Endothelial cell of umbilical vein (primary cell): ENCODE measurements at regions not wholly inside any gene's neighbourhood (a gene's known extent, or its start where the extent isn't known, plus 50 kb on each side); places are given as distances from the start of the nearest gene placed in this dataset.

Experiments
- BruUV-seq: library from RNA; stranded (reverse); fragments of 400-500 nt; replicated peaks from 2 replicates; lab custom pipeline; 2021; lab: Mats Ljungman, UMichigan
- CTCF ChIA-PET: fragments of 300-600, 350-600 bp; sonication (Branson Sonifier 250); formaldehyde crosslinking; loops from one replicate; lab custom pipeline; 2021; ENCODE audit warnings: antibody characterized with exemption, inconsistent platforms; lab: Charles Lee
- POLR2A ChIA-PET: fragments of 300-600, 350-600 bp; sonication (Branson Sonifier 250); formaldehyde crosslinking; loops from one replicate; lab custom pipeline; 2021; ENCODE audit warnings: antibody characterized with exemption, inconsistent platforms; lab: Charles Lee
- DNase-seq: peaks from one replicate; pipeline ENCODE4 v3.0.0-alpha.2; 2011; ENCODE audit warnings: low read depth, low spot score
- FAIRE-seq: peaks from 2 replicates; lab custom pipeline; 2011; peaks lifted over from hg19 to GRCh38; lab: Jason Lieb, UNC
- H2AFZ ChIP-seq: 2 replicates; pipeline ENCODE4 v1.6.0; 2012; ENCODE audit warnings: low read depth, low read length, control low read depth, inconsistent platforms
- H3K27ac ChIP-seq: 2 replicates; pipeline ENCODE4 v1.5.1; 2011; ENCODE audit warnings: low read depth, mild to moderate bottlenecking, control low read depth, low read length, moderate library complexity; ENCODE audit not compliant: insufficient read depth
- H3K27me3 ChIP-seq, 2 experiments: 2 replicates each; pipeline versions ENCODE4 v1.6.0 to v1.6.1; 2011; ENCODE audit warnings: low read length in 2 of 2, mixed read lengths in 1 of 2; ENCODE audit not compliant: control insufficient read depth in 2 of 2, insufficient read depth in 2 of 2
- H3K36me3 ChIP-seq, 2 experiments: 2 replicates in 1 of 2; 3 replicates in 1 of 2; pipeline ENCODE4 v1.5.1; 2011; ENCODE audit warnings: low read length in 2 of 2, mild to moderate bottlenecking in 1 of 2, moderate library complexity in 1 of 2; ENCODE audit not compliant: control insufficient read depth in 2 of 2, insufficient read depth in 2 of 2; ENCODE audit errors: extremely low read depth in 1 of 2
- H3K4me1 ChIP-seq: 3 replicates; pipeline ENCODE4 v1.5.1; 2011; ENCODE audit warnings: mild to moderate bottlenecking, low read length; ENCODE audit not compliant: control insufficient read depth, insufficient read depth; ENCODE audit errors: extremely low read depth
- H3K4me2 ChIP-seq: 2 replicates; pipeline ENCODE4 v1.6.1; 2011; ENCODE audit warnings: low read length, control low read depth, mixed read lengths; ENCODE audit not compliant: insufficient read depth
- H3K4me3 ChIP-seq, 3 experiments: fragments of 200-600 bp in 1 of 3; sonication (generic), shearing (Covaris generic) in 1 of 3; replicated peaks in 1 of 3; 2 replicates each; pipeline ENCODE4 v1.5.1; 2011 to 2016; ENCODE audit warnings: control low read depth in 3 of 3, low read length in 3 of 3, mild to moderate bottlenecking in 2 of 3, inconsistent platforms in 1 of 3, low read depth in 1 of 3, moderate library complexity in 1 of 3; ENCODE audit not compliant: insufficient read depth in 1 of 3
- H3K79me2 ChIP-seq: 2 replicates; pipeline ENCODE4 v1.6.0; 2012; ENCODE audit warnings: low read length, inconsistent platforms; ENCODE audit not compliant: control insufficient read depth, insufficient read depth
- H3K9ac ChIP-seq: replicated peaks from 2 replicates; pipeline ENCODE3; 2011; ENCODE audit warnings: low read length, control low read depth; ENCODE audit not compliant: insufficient read depth; ENCODE audit errors: extremely low read depth
- H3K9me1 ChIP-seq: replicated peaks from 3 replicates; pipeline ENCODE4 v1.6.0; 2011; ENCODE audit warnings: mild to moderate bottlenecking, low read length; ENCODE audit not compliant: control insufficient read depth, insufficient read depth; ENCODE audit errors: extremely low read depth
- H3K9me3 ChIP-seq: replicated peaks from 2 replicates; pipeline ENCODE4 v1.5.1; 2012; ENCODE audit warnings: low read length, inconsistent platforms; ENCODE audit not compliant: control insufficient read depth, insufficient read depth
- H4K20me1 ChIP-seq: replicated peaks from 2 replicates; pipeline ENCODE3; 2011; ENCODE audit warnings: mild to moderate bottlenecking, low read length; ENCODE audit not compliant: control insufficient read depth, insufficient read depth; ENCODE audit errors: extremely low read depth
- EZH2 ChIP-seq: IDR thresholded peaks from 2 replicates; pipeline ENCODE4 v1.6.1; 2012; ENCODE audit warnings: borderline replicate concordance, low read depth, mild to moderate bottlenecking, moderate library complexity, low read length, inconsistent platforms; ENCODE audit not compliant: severe bottlenecking
- FOS ChIP-seq: IDR thresholded peaks from 2 replicates; pipeline ENCODE4 v1.6.1; 2011; ENCODE audit warnings: mild to moderate bottlenecking, low read length, moderate library complexity, borderline replicate concordance; ENCODE audit not compliant: insufficient read depth
- GATA2 ChIP-seq: IDR thresholded peaks from 2 replicates; pipeline ENCODE4 v1.7.0; 2011; ENCODE audit warnings: low read depth, mild to moderate bottlenecking, moderate library complexity, mixed read lengths, low read length; ENCODE audit not compliant: insufficient read length, insufficient read depth
- JUN ChIP-seq: IDR thresholded peaks from 2 replicates; pipeline ENCODE4 v1.6.1; 2011; ENCODE audit warnings: borderline replicate concordance, low read depth; ENCODE audit not compliant: insufficient read length, insufficient read depth
- MYC ChIP-seq: IDR thresholded peaks from one replicate; pipeline ENCODE4 v1.6.1; 2011; ENCODE audit warnings: mild to moderate bottlenecking, low read depth, low read length
- POLR2A ChIP-seq: IDR thresholded peaks from 2 replicates; pipeline ENCODE4 v1.6.1; 2012; ENCODE audit warnings: low read depth, mild to moderate bottlenecking, control low read depth, low read length
- POLR2AphosphoS5 ChIP-seq: IDR thresholded peaks from 2 replicates; pipeline ENCODE4 v1.6.1; 2012; ENCODE audit warnings: low read depth, mild to moderate bottlenecking, control low read depth, low read length, moderate library complexity; ENCODE audit not compliant: insufficient read depth
- dilution Hi-C: fragments of 300-500 bp; cut with MboI; formaldehyde crosslinking; loops from one replicate; pipeline ENCODE4 v1.15.0; 2019; ENCODE audit warnings: low sequenced_read_pairs; ENCODE audit not compliant: extremely low pct_ligation_motif_present
- intact Hi-C: fragments of 100-400 bp; cut with micrococcal nuclease; formaldehyde crosslinking; loops from one replicate; pipeline ENCODE4 v1.10.0; 2022
- TF ChIP-seq, protein P1 (sequence below), 2 donors: IDR thresholded peaks; 1 replicate in 1 of 2; 2 replicates in 1 of 2; pipeline ENCODE4 v1.5.1; 2011; ENCODE audit warnings: low read length in 2 of 2, mild to moderate bottlenecking in 2 of 2, moderate library complexity in 2 of 2, control low read depth in 1 of 2, inconsistent platforms in 1 of 2, low read depth in 1 of 2; ENCODE audit not compliant: insufficient read depth in 1 of 2; ENCODE audit errors: extremely low read depth in 1 of 2
- TF ChIP-seq, protein P2 (sequence below): IDR thresholded peaks from 2 replicates; pipeline ENCODE4 v1.6.1; 2011; ENCODE audit not compliant: insufficient read depth, insufficient read length

DNA sequence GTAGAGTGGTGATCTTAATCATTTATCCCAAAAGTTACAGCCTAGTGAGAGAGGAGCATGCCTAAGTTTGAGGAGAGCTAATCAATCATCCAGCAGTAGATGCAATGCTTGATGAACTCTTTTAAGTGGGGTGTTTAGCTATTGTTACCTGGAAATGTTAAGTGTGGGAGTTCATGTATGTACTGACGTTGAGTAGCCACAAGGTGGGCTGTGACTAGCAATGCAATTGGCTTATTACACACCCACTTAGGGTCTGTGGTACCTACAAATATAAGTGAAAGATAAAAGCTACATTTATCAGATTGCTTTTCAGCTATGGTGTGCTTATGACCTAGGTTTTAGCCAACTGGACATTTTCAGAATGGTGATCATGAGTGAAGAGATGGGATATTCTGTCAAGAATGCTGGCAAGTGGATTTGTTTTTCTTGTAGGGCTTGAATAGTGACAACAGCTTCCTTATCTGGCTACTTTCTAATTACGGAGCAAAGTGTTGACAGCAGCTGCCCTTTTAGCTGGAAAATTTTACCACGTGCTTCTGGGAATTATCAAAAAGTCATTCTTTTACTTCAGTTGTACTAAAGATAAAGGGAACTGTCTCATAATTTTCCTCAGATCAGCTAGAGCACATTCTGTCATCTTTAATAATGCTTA, 170.6 kb downstream of the POSTN start:
- H3K27ac ChIP-seq, result no peak overlapping the region
- no peak for FAIRE-seq
- H3K27me3 ChIP-seq, result no peaks in the 10 kb centered on the region
- H3K9me3 ChIP-seq, result no peaks in the 10 kb centered on the region
- BruUV-seq, result no TSS peak
- H3K79me2 ChIP-seq, result no peaks in the 10 kb centered on the region
- H3K9me1 ChIP-seq, result no peaks in the 10 kb centered on the region
- no peak overlapping the region for H3K4me2 ChIP-seq
- no peaks in the 10 kb centered on the region for H4K20me1 ChIP-seq
- intact Hi-C loops, result no loop called here
- no peak overlapping the region for H2AFZ ChIP-seq
- POLR2A ChIA-PET, result interaction anchor here (0.5 kb wide), 1 partner anchor 260 kb away, joined by 4 read pairs; no protein-coding TSS in a partner anchor
- H3K36me3 ChIP-seq, result no peaks in the 10 kb centered on the region
- no peak for TF ChIP-seq MYC
- TF ChIP-seq, protein P1, sequence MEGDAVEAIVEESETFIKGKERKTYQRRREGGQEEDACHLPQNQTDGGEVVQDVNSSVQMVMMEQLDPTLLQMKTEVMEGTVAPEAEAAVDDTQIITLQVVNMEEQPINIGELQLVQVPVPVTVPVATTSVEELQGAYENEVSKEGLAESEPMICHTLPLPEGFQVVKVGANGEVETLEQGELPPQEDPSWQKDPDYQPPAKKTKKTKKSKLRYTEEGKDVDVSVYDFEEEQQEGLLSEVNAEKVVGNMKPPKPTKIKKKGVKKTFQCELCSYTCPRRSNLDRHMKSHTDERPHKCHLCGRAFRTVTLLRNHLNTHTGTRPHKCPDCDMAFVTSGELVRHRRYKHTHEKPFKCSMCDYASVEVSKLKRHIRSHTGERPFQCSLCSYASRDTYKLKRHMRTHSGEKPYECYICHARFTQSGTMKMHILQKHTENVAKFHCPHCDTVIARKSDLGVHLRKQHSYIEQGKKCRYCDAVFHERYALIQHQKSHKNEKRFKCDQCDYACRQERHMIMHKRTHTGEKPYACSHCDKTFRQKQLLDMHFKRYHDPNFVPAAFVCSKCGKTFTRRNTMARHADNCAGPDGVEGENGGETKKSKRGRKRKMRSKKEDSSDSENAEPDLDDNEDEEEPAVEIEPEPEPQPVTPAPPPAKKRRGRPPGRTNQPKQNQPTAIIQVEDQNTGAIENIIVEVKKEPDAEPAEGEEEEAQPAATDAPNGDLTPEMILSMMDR (IDR thresholded peaks at IDR 0.05; ENCODE audit: extremely low read depth in 1 of 2, insufficient read depth in 1 of 2, low read depth in 1 of 2, low read length in 2 of 2), result peak in 1 of 2 donors; percentile 10
- no peaks in the 10 kb centered on the region for H3K4me1 ChIP-seq
- CTCF ChIA-PET, result no interaction called here
- no peak overlapping the region for H3K4me3 ChIP-seq
- H3K9ac ChIP-seq, result no peak overlapping the region
- DNase-seq, result peak; percentile 46
- dilution Hi-C loops, result no loop called here

DNA sequence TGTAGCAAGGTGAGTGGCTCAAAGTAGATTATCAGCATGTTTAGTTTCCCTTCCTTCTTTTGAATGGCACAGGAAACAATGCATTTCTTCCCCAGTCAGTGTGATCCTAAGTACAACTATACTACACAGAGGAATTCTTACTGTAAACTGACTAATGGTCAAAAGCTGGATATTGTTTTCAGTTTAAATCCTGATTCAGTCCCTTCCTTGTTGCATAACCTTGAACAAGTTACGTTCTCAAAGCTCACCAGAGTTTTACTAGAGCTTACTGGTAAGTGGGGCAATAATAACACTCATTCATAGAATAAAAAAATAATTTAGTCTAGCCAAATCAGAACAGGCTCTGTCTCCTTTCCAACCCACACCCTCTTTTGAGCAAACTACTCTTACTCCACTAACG, 180.1 kb downstream of the POSTN start:
- Histone ChIP-seq H3K9me3 (no peaks in the 10 kb centered on the region), H3K9me1 (no peaks in the 10 kb centered on the region), H3K27ac (no peak overlapping the region), H3K4me3 (no peak overlapping the region), H2AFZ (no peak overlapping the region), H4K20me1 (no peaks in the 10 kb centered on the region), H3K9ac (no peak overlapping the region), H3K79me2 (no peaks in the 10 kb centered on the region), H3K4me1 (peaks cover 3% of the 10 kb centered on the region), H3K27me3 (no peaks in the 10 kb centered on the region), H3K4me2 (no peak overlapping the region), H3K36me3 (no peaks in the 10 kb centered on the region)
- POLR2A ChIA-PET, result no interaction called here
- FAIRE-seq (no peak), DNase-seq (no peak)
- CTCF ChIA-PET, result no interaction called here
- dilution Hi-C loops (no loop called here), intact Hi-C loops (no loop called here)
- TF ChIP-seq FOS (no peak), EZH2 (no peak), POLR2A (no peak), JUN (no peak), POLR2AphosphoS5 (no peak), GATA2 (no peak), MYC (no peak)
- TF ChIP-seq, protein P2, sequence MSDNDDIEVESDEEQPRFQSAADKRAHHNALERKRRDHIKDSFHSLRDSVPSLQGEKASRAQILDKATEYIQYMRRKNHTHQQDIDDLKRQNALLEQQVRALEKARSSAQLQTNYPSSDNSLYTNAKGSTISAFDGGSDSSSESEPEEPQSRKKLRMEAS, result no peak
- TF ChIP-seq, protein P1 (IDR thresholded peaks at IDR 0.05; ENCODE audit: extremely low read depth in 1 of 2, insufficient read depth in 1 of 2, low read depth in 1 of 2, low read length in 2 of 2), result no peak
- BruUV-seq, result no TSS peak
